ENCODE measurements at regions not wholly inside any gene's neighbourhood (a gene's known extent, or its start where the extent isn't known, plus 50 kb on each side); places are given as distances from the start of the nearest gene placed in this dataset.
A peak's percentile ranks its signal among the peaks of the same experiment; 100 is the strongest.

- TF ChIP-seq CTCF (IDR thresholded peaks at IDR 0.05; ENCODE audit: low read depth, low read length, missing control alignments): no peak
- in situ Hi-C loops (cut with HindIII; ENCODE audit: low sequenced_read_pairs): no loop called here
- DNase-seq (ENCODE audit: low read depth): no peak
- no peak overlapping the region for H3K4me3 ChIP-seq (ENCODE audit: low read depth, low read length)
These were observed 74.8 kb upstream of the PCED1B start for GRCh38 chr12:47004634-47005033.

DNA sequence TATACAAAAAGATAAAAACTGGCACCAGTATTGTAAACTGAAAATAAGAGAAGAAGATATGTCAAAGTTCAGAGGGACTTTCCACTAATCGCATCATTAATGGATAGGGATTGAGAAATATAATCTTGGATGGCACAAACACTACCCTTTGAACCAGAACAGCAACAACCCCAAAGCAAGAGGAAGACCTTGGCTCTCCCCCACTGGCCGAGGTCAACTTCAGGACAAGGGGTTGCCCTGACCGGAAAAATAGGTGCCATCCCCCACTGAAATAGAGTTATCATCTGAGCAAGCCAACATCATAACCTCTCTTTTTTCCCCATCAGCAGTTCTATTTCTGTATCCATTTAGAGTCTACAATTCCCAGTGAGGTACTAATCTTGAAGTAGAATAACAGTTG, 72.4 kb upstream of the PCED1B start:
- in situ Hi-C loops (cut with HindIII; ENCODE audit: low sequenced_read_pairs): no loop called here
- no peak for DNase-seq (ENCODE audit: low read depth)

GRCh38 chr12:47012552-47012951, 66.9 kb upstream of the PCED1B start:
- no peak for TF ChIP-seq CTCF (IDR thresholded peaks at IDR 0.05; ENCODE audit: low read depth, low read length, missing control alignments)
- H3K4me3 ChIP-seq (ENCODE audit: low read depth, low read length): no peak overlapping the region
- no peak for DNase-seq (ENCODE audit: low read depth)
- in situ Hi-C loops (cut with HindIII; ENCODE audit: low sequenced_read_pairs): loop anchor here (5.0 kb wide), 1 partner anchor 645 kb away; no protein-coding TSS in a partner anchor

More for the DNA sequence above, 72.4 kb upstream of the PCED1B start:
- no peak for TF ChIP-seq CTCF (IDR thresholded peaks at IDR 0.05; ENCODE audit: low read depth, low read length, missing control alignments)
- no peak overlapping the region for H3K4me3 ChIP-seq (ENCODE audit: low read depth, low read length)

GRCh38 chr12:47014474-47014873, 64.9 kb upstream of the PCED1B start:
- peak; percentile 84 for DNase-seq (ENCODE audit: low read depth)
- H3K4me3 ChIP-seq (ENCODE audit: low read depth, low read length): no peak overlapping the region
- no peak for TF ChIP-seq CTCF (IDR thresholded peaks at IDR 0.05; ENCODE audit: low read depth, low read length, missing control alignments)
- in situ Hi-C loops (cut with HindIII; ENCODE audit: low sequenced_read_pairs): loop anchor here (5.0 kb wide), 1 partner anchor 647 kb away; no protein-coding TSS in a partner anchor

DNA sequence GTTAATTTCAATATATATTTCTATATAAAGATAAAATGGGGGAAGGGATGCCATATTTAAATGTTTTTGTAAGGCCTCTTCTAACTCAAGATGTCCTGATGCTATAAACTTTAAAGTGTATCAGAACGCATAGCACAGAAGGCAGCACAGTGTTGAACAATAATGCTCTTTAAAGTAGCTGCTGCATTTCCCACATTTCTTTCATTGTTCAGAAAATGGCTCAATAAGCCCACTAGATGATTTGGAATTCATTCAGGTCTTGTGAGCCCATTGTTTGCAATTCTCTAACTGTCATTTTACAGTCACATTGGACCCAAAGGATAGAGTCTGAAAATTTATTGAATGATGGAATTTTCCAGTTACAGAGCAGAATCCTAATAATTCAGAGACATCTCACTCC, 64.0 kb upstream of the PCED1B start:
- no peak for DNase-seq (ENCODE audit: low read depth)
- H3K4me3 ChIP-seq (ENCODE audit: low read depth, low read length): no peak overlapping the region
- in situ Hi-C loops (cut with HindIII; ENCODE audit: low sequenced_read_pairs): no loop called here
- TF ChIP-seq CTCF (IDR thresholded peaks at IDR 0.05; ENCODE audit: low read depth, low read length, missing control alignments): no peak

GRCh38 chr12:47017041-47017713, 62.2 kb upstream of the PCED1B start:
- no peak for DNase-seq (ENCODE audit: low read depth)
- no peak for TF ChIP-seq CTCF (IDR thresholded peaks at IDR 0.05; ENCODE audit: low read depth, low read length, missing control alignments)
- in situ Hi-C loops (cut with HindIII; ENCODE audit: low sequenced_read_pairs): no loop called here
- no peak overlapping the region for H3K4me3 ChIP-seq (ENCODE audit: low read depth, low read length)
